Testis (tissue), 2 donors: ENCODE measurements at regions not wholly inside any gene's neighbourhood (a gene's known extent, or its start where the extent isn't known, plus 50 kb on each side); places are given as distances from the start of the nearest gene placed in this dataset.

ENCODE experiments used
- CTCF ChIP-seq, 3 experiments: fragments of 450-650 bp in 2 of 3; fragments of 200-600 bp in 1 of 3; sonication (generic) in 1 of 3; IDR thresholded peaks; one replicate each; pipeline ENCODE4 v1.5.1; 2016 to 2019; ENCODE audit warnings: antibody characterized with exemption in 3 of 3, mild to moderate bottlenecking in 2 of 3, moderate library complexity in 1 of 3
- POLR2A ChIP-seq: fragments of 450-650 bp; IDR thresholded peaks from one replicate; pipeline ENCODE4 v1.6.1; 2017; ENCODE audit warnings: antibody characterized with exemption, mild to moderate bottlenecking, moderate library complexity

GRCh38 chr12:19700969-19701368 lies 261.7 kb downstream of the AEBP2 start:
- TF ChIP-seq POLR2A (no peak), CTCF (IDR thresholded peaks at IDR 0.05) (no peak)
